ENCODE measurements at regions not wholly inside any gene's neighbourhood (a gene's known extent, or its start where the extent isn't known, plus 50 kb on each side); places are given as distances from the start of the nearest gene placed in this dataset.

DNA sequence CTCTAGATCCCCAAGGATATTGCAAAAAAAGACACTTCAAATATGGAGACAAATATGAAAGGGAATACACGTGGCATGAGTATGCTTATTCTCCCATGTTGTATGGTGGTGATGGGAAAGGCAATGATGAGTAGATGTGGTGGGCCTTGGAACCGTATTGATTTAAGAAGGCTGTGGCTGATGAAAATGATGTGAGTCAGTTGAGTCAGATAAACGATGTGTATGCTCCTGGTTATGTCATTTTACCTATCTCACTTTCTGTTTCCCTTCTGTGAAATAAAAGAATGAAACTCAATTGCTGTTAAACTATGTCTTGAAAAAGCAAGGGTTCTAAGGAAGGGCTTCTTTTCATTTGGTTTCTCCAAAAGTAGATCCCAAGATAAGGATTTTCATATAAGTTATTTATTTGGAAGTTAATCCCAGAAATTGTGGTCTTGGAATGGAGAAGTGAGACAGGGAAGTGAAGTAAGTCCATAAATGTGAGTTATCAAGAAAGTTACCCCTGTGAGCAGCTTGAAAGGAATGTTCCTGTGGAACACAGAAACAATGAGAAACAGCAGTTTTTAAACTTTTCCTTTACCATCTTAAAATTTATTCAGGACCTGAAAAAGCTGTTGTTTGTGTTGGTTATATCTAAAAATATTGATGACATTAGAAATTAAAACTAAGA lies 292.0 kb downstream of the DUSP10 start:
- no peaks in the 10 kb centered on the region for H3K79me2 ChIP-seq (ENCODE audit: control insufficient read depth, insufficient read depth, low read length)
- ChIA-PET CTCF (no interaction called here), POLR2A (no interaction called here), SMC1A (ENCODE audit: uncharacterized antibody, unreplicated experiment) (no interaction called here), RAD21 (ENCODE audit: unreplicated experiment) (interaction anchor here (1.3 kb wide), 1 partner anchor 14 kb away, joined by 3 read pairs; no protein-coding TSS in a partner anchor)
- no peaks in the 10 kb centered on the region for H4K20me1 ChIP-seq (ENCODE audit: control insufficient read depth, insufficient read depth)
- H3K9ac ChIP-seq (ENCODE audit: control insufficient read depth, insufficient read depth, low read length), result no peak overlapping the region
- H3K4me3 ChIP-seq, result no peak overlapping the region
- no peak overlapping the region for H3K4me2 ChIP-seq (ENCODE audit: control insufficient read depth, insufficient read depth)
- FAIRE-seq (no peak), ATAC-seq (peak; percentile 78), DNase-seq (ENCODE audit: low read depth, low spot score) (no peak)
- no peak overlapping the region for H3K27ac ChIP-seq (ENCODE audit: control insufficient read depth, insufficient read depth)
- TF ChIP-seq, protein P1, sequence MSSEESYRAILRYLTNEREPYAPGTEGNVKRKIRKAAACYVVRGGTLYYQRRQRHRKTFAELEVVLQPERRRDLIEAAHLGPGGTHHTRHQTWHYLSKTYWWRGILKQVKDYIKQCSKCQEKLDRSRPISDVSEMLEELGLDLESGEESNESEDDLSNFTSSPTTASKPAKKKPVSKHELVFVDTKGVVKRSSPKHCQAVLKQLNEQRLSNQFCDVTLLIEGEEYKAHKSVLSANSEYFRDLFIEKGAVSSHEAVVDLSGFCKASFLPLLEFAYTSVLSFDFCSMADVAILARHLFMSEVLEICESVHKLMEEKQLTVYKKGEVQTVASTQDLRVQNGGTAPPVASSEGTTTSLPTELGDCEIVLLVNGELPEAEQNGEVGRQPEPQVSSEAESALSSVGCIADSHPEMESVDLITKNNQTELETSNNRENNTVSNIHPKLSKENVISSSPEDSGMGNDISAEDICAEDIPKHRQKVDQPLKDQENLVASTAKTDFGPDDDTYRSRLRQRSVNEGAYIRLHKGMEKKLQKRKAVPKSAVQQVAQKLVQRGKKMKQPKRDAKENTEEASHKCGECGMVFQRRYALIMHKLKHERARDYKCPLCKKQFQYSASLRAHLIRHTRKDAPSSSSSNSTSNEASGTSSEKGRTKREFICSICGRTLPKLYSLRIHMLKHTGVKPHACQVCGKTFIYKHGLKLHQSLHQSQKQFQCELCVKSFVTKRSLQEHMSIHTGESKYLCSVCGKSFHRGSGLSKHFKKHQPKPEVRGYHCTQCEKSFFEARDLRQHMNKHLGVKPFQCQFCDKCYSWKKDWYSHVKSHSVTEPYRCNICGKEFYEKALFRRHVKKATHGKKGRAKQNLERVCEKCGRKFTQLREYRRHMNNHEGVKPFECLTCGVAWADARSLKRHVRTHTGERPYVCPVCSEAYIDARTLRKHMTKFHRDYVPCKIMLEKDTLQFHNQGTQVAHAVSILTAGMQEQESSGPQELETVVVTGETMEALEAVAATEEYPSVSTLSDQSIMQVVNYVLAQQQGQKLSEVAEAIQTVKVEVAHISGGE (CRISPR knock-in tag; IDR thresholded peaks at IDR 0.05), result no peak
- TF ChIP-seq, protein P2, sequence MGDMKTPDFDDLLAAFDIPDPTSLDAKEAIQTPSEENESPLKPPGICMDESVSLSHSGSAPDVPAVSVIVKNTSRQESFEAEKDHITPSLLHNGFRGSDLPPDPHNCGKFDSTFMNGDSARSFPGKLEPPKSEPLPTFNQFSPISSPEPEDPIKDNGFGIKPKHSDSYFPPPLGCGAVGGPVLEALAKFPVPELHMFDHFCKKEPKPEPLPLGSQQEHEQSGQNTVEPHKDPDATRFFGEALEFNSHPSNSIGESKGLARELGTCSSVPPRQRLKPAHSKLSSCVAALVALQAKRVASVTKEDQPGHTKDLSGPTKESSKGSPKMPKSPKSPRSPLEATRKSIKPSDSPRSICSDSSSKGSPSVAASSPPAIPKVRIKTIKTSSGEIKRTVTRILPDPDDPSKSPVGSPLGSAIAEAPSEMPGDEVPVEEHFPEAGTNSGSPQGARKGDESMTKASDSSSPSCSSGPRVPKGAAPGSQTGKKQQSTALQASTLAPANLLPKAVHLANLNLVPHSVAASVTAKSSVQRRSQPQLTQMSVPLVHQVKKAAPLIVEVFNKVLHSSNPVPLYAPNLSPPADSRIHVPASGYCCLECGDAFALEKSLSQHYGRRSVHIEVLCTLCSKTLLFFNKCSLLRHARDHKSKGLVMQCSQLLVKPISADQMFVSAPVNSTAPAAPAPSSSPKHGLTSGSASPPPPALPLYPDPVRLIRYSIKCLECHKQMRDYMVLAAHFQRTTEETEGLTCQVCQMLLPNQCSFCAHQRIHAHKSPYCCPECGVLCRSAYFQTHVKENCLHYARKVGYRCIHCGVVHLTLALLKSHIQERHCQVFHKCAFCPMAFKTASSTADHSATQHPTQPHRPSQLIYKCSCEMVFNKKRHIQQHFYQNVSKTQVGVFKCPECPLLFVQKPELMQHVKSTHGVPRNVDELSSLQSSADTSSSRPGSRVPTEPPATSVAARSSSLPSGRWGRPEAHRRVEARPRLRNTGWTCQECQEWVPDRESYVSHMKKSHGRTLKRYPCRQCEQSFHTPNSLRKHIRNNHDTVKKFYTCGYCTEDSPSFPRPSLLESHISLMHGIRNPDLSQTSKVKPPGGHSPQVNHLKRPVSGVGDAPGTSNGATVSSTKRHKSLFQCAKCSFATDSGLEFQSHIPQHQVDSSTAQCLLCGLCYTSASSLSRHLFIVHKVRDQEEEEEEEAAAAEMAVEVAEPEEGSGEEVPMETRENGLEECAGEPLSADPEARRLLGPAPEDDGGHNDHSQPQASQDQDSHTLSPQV (IDR thresholded peaks at IDR 0.05), result no peak
- TF ChIP-seq RAD21 (IDR thresholded peaks at IDR 0.05; ENCODE audit: insufficient read depth, low read depth, low read length) (no peak), FOS (IDR thresholded peaks at IDR 0.05; ENCODE audit: borderline replicate concordance, extremely low read depth, insufficient read length) (no peak), MXI1 (IDR thresholded peaks at IDR 0.05; ENCODE audit: low read depth, low read length) (no peak), RELA (IDR thresholded peaks at IDR 0.05; ENCODE audit: borderline replicate concordance, partially characterized antibody) (no peak), RAD51 (IDR thresholded peaks at IDR 0.05) (no peak), ZSCAN29 (IDR thresholded peaks at IDR 0.05) (no peak), STAT1 (conservative IDR thresholded peaks at IDR 0.05) (no peak), DPF2 (IDR thresholded peaks at IDR 0.05) (no peak)
- TF ChIP-seq, protein P3, sequence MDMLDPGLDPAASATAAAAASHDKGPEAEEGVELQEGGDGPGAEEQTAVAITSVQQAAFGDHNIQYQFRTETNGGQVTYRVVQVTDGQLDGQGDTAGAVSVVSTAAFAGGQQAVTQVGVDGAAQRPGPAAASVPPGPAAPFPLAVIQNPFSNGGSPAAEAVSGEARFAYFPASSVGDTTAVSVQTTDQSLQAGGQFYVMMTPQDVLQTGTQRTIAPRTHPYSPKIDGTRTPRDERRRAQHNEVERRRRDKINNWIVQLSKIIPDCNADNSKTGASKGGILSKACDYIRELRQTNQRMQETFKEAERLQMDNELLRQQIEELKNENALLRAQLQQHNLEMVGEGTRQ (IDR thresholded peaks at IDR 0.05; ENCODE audit: borderline replicate concordance, low read depth, low read length), result no peak
- H3K9me3 ChIP-seq (replicated peaks; ENCODE audit: control insufficient read depth, insufficient read depth, low read length), result no peaks in the 10 kb centered on the region
- intact Hi-C loops (cut with micrococcal nuclease; ENCODE audit: unreplicated experiment), result no loop called here
- H3K36me3 ChIP-seq (ENCODE audit: control insufficient read depth in 2 of 2, insufficient read depth in 2 of 2, low read length in 1 of 2), result no peaks in the 10 kb centered on the region
- in situ Hi-C loops (cut with MboI), result no loop called here
- BruUV-seq (replicated peaks), result no TSS peak
- no peaks in the 10 kb centered on the region for H3K27me3 ChIP-seq (replicated peaks in 1 of 2; ENCODE audit: control insufficient read depth in 2 of 2, insufficient read depth in 2 of 2, low read length in 1 of 2)
- H2AFZ ChIP-seq (ENCODE audit: control insufficient read depth, low read depth, low read length), result peak overlapping the region; percentile 35
- 0% methylated on average over 3 of the region's 3 CpGs for WGBS (ENCODE audit: insufficient coverage, insufficient replicate concordance, low lambda C conversion rate, missing lambda C conversion rate)
- H3K4me1 ChIP-seq (ENCODE audit: control insufficient read depth, insufficient read depth, low read length), result no peaks in the 10 kb centered on the region
